Caco-2 (cell line): ENCODE measurements at regions not wholly inside any gene's neighbourhood (a gene's known extent, or its start where the extent isn't known, plus 50 kb on each side); places are given as distances from the start of the nearest gene placed in this dataset.

Source experiments
- BruUV-seq: library from RNA; stranded (reverse); fragments of 400-500 nt; replicated peaks from 2 replicates; lab custom pipeline; 2021; lab: Mats Ljungman, UMichigan
- CTCF ChIA-PET: fragments of 300-600 bp; sonication (Branson Sonifier 250); formaldehyde crosslinking; loops from one replicate; lab custom pipeline; 2022; ENCODE audit warnings: antibody characterized with exemption; lab: Charles Lee
- POLR2A ChIA-PET: fragments of 300-600 bp; sonication (Branson Sonifier 250); formaldehyde crosslinking; loops from one replicate; lab custom pipeline; 2022; ENCODE audit warnings: antibody characterized with exemption; lab: Charles Lee
- DNase-seq, 2 experiments: peaks; one replicate each; pipeline versions ENCODE4 v3.0.0 to v3.0.0-alpha.2; 2020 to 2022
- H3K27me3 ChIP-seq: replicated peaks from 2 replicates; pipeline ENCODE4 v1.6.0; 2011; ENCODE audit warnings: low read length; ENCODE audit not compliant: control insufficient read depth, insufficient read depth
- H3K36me3 ChIP-seq: 2 replicates; pipeline ENCODE4 v1.5.1; 2011; ENCODE audit warnings: low read length; ENCODE audit not compliant: control insufficient read depth, insufficient read depth
- H3K4me1 ChIP-seq: fragments of 250-450 bp; sonication (Bioruptor Pico); 2 replicates; pipeline ENCODE4 v1.5.1; 2020; ENCODE audit warnings: mild to moderate bottlenecking
- H3K4me3 ChIP-seq: 2 replicates; pipeline ENCODE4 v1.5.1; 2011; ENCODE audit warnings: low read depth, mild to moderate bottlenecking, control low read depth, low read length
- H3K9me3 ChIP-seq: fragments of 250-450 bp; sonication (Bioruptor Pico); 2 replicates; pipeline ENCODE4 v1.5.1; 2020; ENCODE audit warnings: mild to moderate bottlenecking, moderate library complexity
- H3K27ac Mint-ChIP-seq: one replicate; pipeline ENCODE4 v1.8.0; 2022; ENCODE audit warnings: mixed read lengths; ENCODE audit not compliant: unreplicated experiment
- H3K27me3 Mint-ChIP-seq: one replicate; pipeline ENCODE4 v1.8.0; 2022; ENCODE audit warnings: mixed read lengths; ENCODE audit not compliant: insufficient read depth, unreplicated experiment
- H3K36me3 Mint-ChIP-seq: one replicate; pipeline ENCODE4 v1.8.0; 2022; ENCODE audit warnings: mild to moderate bottlenecking, mixed read lengths; ENCODE audit not compliant: insufficient read depth, unreplicated experiment
- H3K4me1 Mint-ChIP-seq: one replicate; pipeline ENCODE4 v1.8.0; 2022; ENCODE audit warnings: low read depth, mixed read lengths; ENCODE audit not compliant: unreplicated experiment
- H3K4me3 Mint-ChIP-seq: one replicate; pipeline ENCODE4 v1.8.0; 2022; ENCODE audit warnings: mild to moderate bottlenecking, moderate library complexity, mixed read lengths; ENCODE audit not compliant: unreplicated experiment
- H3K9me3 Mint-ChIP-seq: one replicate; pipeline ENCODE4 v1.8.0; 2022; ENCODE audit warnings: mixed read lengths; ENCODE audit not compliant: unreplicated experiment
- CTCF ChIP-seq, 2 experiments: fragments of 200-600 bp in 1 of 2; IDR thresholded peaks; 1 replicate in 1 of 2; 2 replicates in 1 of 2; pipeline versions ENCODE4 v1.5.1 to v1.8.0; 2011 to 2022; ENCODE audit warnings: antibody characterized with exemption in 1 of 2, control low read depth in 1 of 2, inconsistent platforms in 1 of 2, low read depth in 1 of 2, low read length in 1 of 2, mild to moderate bottlenecking in 1 of 2, moderate library complexity in 1 of 2; ENCODE audit not compliant: insufficient read depth in 1 of 2, severe bottlenecking in 1 of 2, unreplicated experiment in 1 of 2
- intact Hi-C: fragments of 100-400 bp; cut with micrococcal nuclease; formaldehyde crosslinking; loops from one replicate; pipeline ENCODE4 v1.10.0; 2022; ENCODE audit not compliant: unreplicated experiment

- no peaks in the 10 kb centered on the region for H3K27me3 Mint-ChIP-seq
- Histone ChIP-seq H3K4me1 (peaks cover 20% of the 10 kb centered on the region), H3K4me3 (no peak overlapping the region), H3K36me3 (no peaks in the 10 kb centered on the region), H3K9me3 (peaks cover 18% of the 10 kb centered on the region), H3K27me3 (no peaks in the 10 kb centered on the region)
- ChIA-PET POLR2A (no interaction called here), CTCF (no interaction called here)
- H3K9me3 Mint-ChIP-seq = peaks cover 31% of the 10 kb centered on the region
- TF ChIP-seq CTCF (IDR thresholded peaks at IDR 0.05; ENCODE audit: insufficient read depth in 1 of 2, low read depth in 1 of 2, low read length in 1 of 2, severe bottlenecking in 1 of 2, unreplicated experiment in 1 of 2) = no peak
- H3K27ac Mint-ChIP-seq = no peak overlapping the region
- H3K4me3 Mint-ChIP-seq = no peak overlapping the region
- H3K36me3 Mint-ChIP-seq = no peaks in the 10 kb centered on the region
- DNase-seq = no peak
- peaks cover 9% of the 10 kb centered on the region for H3K4me1 Mint-ChIP-seq
- BruUV-seq = no TSS peak
- intact Hi-C loops = no loop called here
These were observed 193.0 kb downstream of the BMP7 start for GRCh38 chr20:57073402-57073801.

- peaks cover 9% of the 10 kb centered on the region for H3K4me1 Mint-ChIP-seq
- CTCF ChIA-PET = no interaction called here
- peaks cover 28% of the 10 kb centered on the region for H3K9me3 ChIP-seq
- no peaks in the 10 kb centered on the region for H3K36me3 ChIP-seq
- TF ChIP-seq CTCF (IDR thresholded peaks at IDR 0.05; ENCODE audit: insufficient read depth in 1 of 2, low read depth in 1 of 2, low read length in 1 of 2, severe bottlenecking in 1 of 2, unreplicated experiment in 1 of 2) = no peak
- H3K9me3 Mint-ChIP-seq = peaks cover 40% of the 10 kb centered on the region
- H3K27ac Mint-ChIP-seq = no peak overlapping the region
- H3K27me3 Mint-ChIP-seq = no peaks in the 10 kb centered on the region
- H3K4me3 ChIP-seq = no peak overlapping the region
- DNase-seq = peak in 1 of 2 experiments; percentile 42
- BruUV-seq = no TSS peak
- no peaks in the 10 kb centered on the region for H3K27me3 ChIP-seq
- intact Hi-C loops = no loop called here
- H3K36me3 Mint-ChIP-seq = no peaks in the 10 kb centered on the region
- POLR2A ChIA-PET = no interaction called here
- H3K4me3 Mint-ChIP-seq = no peak overlapping the region
- peaks cover 18% of the 10 kb centered on the region for H3K4me1 ChIP-seq
These were observed 192.1 kb downstream of the BMP7 start for GRCh38 chr20:57074386-57074785.

- H3K9me3 Mint-ChIP-seq = peaks cover 48% of the 10 kb centered on the region
- Histone ChIP-seq H3K4me3 (no peak overlapping the region), H3K4me1 (peaks cover 12% of the 10 kb centered on the region; the same call in 1 of the 2 replicates), H3K27me3 (no peaks in the 10 kb centered on the region), H3K9me3 (peaks cover 34% of the 10 kb centered on the region), H3K36me3 (no peaks in the 10 kb centered on the region)
- ChIA-PET POLR2A (no interaction called here), CTCF (no interaction called here)
- no peak overlapping the region for H3K27ac Mint-ChIP-seq
- DNase-seq = peak in 1 of 2 experiments; percentile 16
- intact Hi-C loops = no loop called here
- H3K4me3 Mint-ChIP-seq = no peak overlapping the region
- TF ChIP-seq CTCF (IDR thresholded peaks at IDR 0.05; ENCODE audit: insufficient read depth in 1 of 2, low read depth in 1 of 2, low read length in 1 of 2, severe bottlenecking in 1 of 2, unreplicated experiment in 1 of 2) = no peak
- H3K4me1 Mint-ChIP-seq = peaks cover 9% of the 10 kb centered on the region
- no TSS peak for BruUV-seq
- no peaks in the 10 kb centered on the region for H3K27me3 Mint-ChIP-seq
- H3K36me3 Mint-ChIP-seq = no peaks in the 10 kb centered on the region
These were observed 191.3 kb downstream of the BMP7 start for GRCh38 chr20:57075181-57075580.
